Activated B cell treated with CpG ODN at 0.5 μM for 24 hours (primary cell): ENCODE measurements at regions not wholly inside any gene's neighbourhood (a gene's known extent, or its start where the extent isn't known, plus 50 kb on each side); places are given as distances from the start of the nearest gene placed in this dataset.

ENCODE experiments used
- ATAC-seq: fragments of 200-7000 bp; cut with Tn5 transposase; one replicate; pipeline ENCODE4 v1.10.0; 2021; ENCODE audit warnings: low read depth, mild to moderate bottlenecking, moderate library complexity
- CTCF ChIA-PET: fragments of 350-600 bp; sonication (Branson Sonifier 250); formaldehyde crosslinking; loops from one replicate; lab custom pipeline; 2021; ENCODE audit warnings: antibody characterized with exemption; lab: Charles Lee
- POLR2A ChIA-PET: fragments of 350-600 bp; sonication (Branson Sonifier 250); formaldehyde crosslinking; loops from one replicate; lab custom pipeline; 2021; ENCODE audit warnings: antibody characterized with exemption; lab: Charles Lee
- DNase-seq: peaks from one replicate; pipeline ENCODE4 v3.0.0; 2022
- H3K27ac Mint-ChIP-seq: one replicate; pipeline ENCODE4 v1.8.0; 2020; ENCODE audit warnings: mixed read lengths
- H3K27me3 Mint-ChIP-seq: one replicate; pipeline ENCODE4 v1.8.0; 2021; ENCODE audit warnings: mixed read lengths
- H3K36me3 Mint-ChIP-seq: one replicate; pipeline ENCODE4 v1.8.0; 2021; ENCODE audit warnings: low read depth, mixed read lengths
- H3K4me1 Mint-ChIP-seq: one replicate; pipeline ENCODE4 v1.8.0; 2021; ENCODE audit warnings: mixed read lengths
- H3K4me3 Mint-ChIP-seq: one replicate; pipeline ENCODE4 v1.8.0; 2020; ENCODE audit warnings: mild to moderate bottlenecking, mixed read lengths
- H3K9me3 Mint-ChIP-seq: one replicate; pipeline ENCODE4 v1.8.0; 2020; ENCODE audit warnings: mixed read lengths
- CTCF ChIP-seq: fragments of 200-600 bp; IDR thresholded peaks from one replicate; pipeline ENCODE4 v1.8.0; 2022; ENCODE audit warnings: antibody characterized with exemption, mild to moderate bottlenecking
- intact Hi-C: fragments of 100-400 bp; cut with micrococcal nuclease; formaldehyde crosslinking; loops from one replicate; pipeline ENCODE4 v1.15.1; 2024

- CTCF ChIA-PET, result interaction anchor here (0.7 kb wide), 1 partner anchor 221 kb away, joined by 3 read pairs; no protein-coding TSS in a partner anchor
- no peaks in the 10 kb centered on the region for H3K9me3 Mint-ChIP-seq
- TF ChIP-seq CTCF, result no peak
- intact Hi-C loops, result loop anchor here (2.0 to 10.0 kb wide), 2 partner anchors 391 to 695 kb away; no protein-coding TSS in a partner anchor
- ATAC-seq (no peak), DNase-seq (no peak)
- no peak overlapping the region for H3K4me3 Mint-ChIP-seq
- POLR2A ChIA-PET, result no interaction called here
- peaks cover 7% of the 10 kb centered on the region for H3K4me1 Mint-ChIP-seq
- H3K27me3 Mint-ChIP-seq, result peaks cover 29% of the 10 kb centered on the region
- H3K27ac Mint-ChIP-seq, result no peak overlapping the region
- H3K36me3 Mint-ChIP-seq, result no peaks in the 10 kb centered on the region
These were observed 101.1 kb upstream of the SFSWAP start for GRCh38 chr12:131609762-131610161.

GRCh38 chr12:131610181-131610580 lies 100.7 kb upstream of the SFSWAP start:
- no peak overlapping the region for H3K4me3 Mint-ChIP-seq
- no peak for ATAC-seq
- no peaks in the 10 kb centered on the region for H3K9me3 Mint-ChIP-seq
- ChIA-PET POLR2A (no interaction called here), CTCF (no interaction called here)
- intact Hi-C loops, result no loop called here
- H3K36me3 Mint-ChIP-seq, result no peaks in the 10 kb centered on the region
- H3K27ac Mint-ChIP-seq, result no peak overlapping the region
- no peak for TF ChIP-seq CTCF
- peaks cover 29% of the 10 kb centered on the region for H3K27me3 Mint-ChIP-seq
- no peak for DNase-seq
- peaks cover 7% of the 10 kb centered on the region for H3K4me1 Mint-ChIP-seq

- peaks cover 22% of the 10 kb centered on the region for H3K27me3 Mint-ChIP-seq
- intact Hi-C loops, result no loop called here
- no peak overlapping the region for H3K4me3 Mint-ChIP-seq
- no peak for DNase-seq
- no peak for TF ChIP-seq CTCF
- POLR2A ChIA-PET, result no interaction called here
- H3K4me1 Mint-ChIP-seq, result peaks cover 7% of the 10 kb centered on the region
- H3K36me3 Mint-ChIP-seq, result no peaks in the 10 kb centered on the region
- H3K9me3 Mint-ChIP-seq, result no peaks in the 10 kb centered on the region
- no peak for ATAC-seq
- CTCF ChIA-PET, result no interaction called here
- no peak overlapping the region for H3K27ac Mint-ChIP-seq
These were observed 100.0 kb upstream of the SFSWAP start for GRCh38 chr12:131610891-131611290.

GRCh38 chr12:131611416-131612091 lies 99.3 kb upstream of the SFSWAP start:
- ChIA-PET CTCF (no interaction called here), POLR2A (no interaction called here)
- Mint-ChIP-seq H3K27ac (no peak overlapping the region), H3K4me3 (no peak overlapping the region), H3K4me1 (peaks cover 7% of the 10 kb centered on the region), H3K36me3 (no peaks in the 10 kb centered on the region), H3K9me3 (no peaks in the 10 kb centered on the region), H3K27me3 (peaks cover 19% of the 10 kb centered on the region)
- TF ChIP-seq CTCF, result no peak
- ATAC-seq (no peak), DNase-seq (no peak)
- intact Hi-C loops, result no loop called here

- H3K27ac Mint-ChIP-seq, result no peak overlapping the region
- intact Hi-C loops, result no loop called here
- TF ChIP-seq CTCF, result no peak
- H3K36me3 Mint-ChIP-seq, result no peaks in the 10 kb centered on the region
- H3K4me3 Mint-ChIP-seq, result no peak overlapping the region
- ATAC-seq (no peak), DNase-seq (no peak)
- ChIA-PET CTCF (no interaction called here), POLR2A (no interaction called here)
- no peaks in the 10 kb centered on the region for H3K9me3 Mint-ChIP-seq
- peaks cover 26% of the 10 kb centered on the region for H3K27me3 Mint-ChIP-seq
- H3K4me1 Mint-ChIP-seq, result peaks cover 7% of the 10 kb centered on the region
These were observed 98.7 kb upstream of the SFSWAP start for GRCh38 chr12:131612092-131612755.
